ENCODE measurements at regions not wholly inside any gene's neighbourhood (a gene's known extent, or its start where the extent isn't known, plus 50 kb on each side); places are given as distances from the start of the nearest gene placed in this dataset.

DNA sequence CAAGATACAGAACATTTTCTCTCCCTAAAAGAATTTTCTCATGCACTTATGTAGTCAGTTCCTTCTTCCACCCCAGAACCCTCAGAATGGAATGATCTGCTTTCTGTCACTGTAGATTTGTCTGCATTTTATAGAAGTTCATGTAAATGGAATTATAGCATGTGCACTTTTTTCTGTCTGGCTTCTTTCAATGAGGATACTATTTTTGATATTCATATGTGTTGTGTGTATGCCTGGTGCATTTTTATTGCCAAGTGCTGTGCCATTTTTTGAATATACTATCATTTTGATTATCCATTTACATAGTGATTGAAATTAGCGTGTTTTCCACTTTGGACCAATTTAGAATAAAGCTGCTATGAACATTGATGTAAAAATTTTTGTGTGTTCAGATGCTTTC, 156.6 kb upstream of the ALCAM start:
- TF ChIP-seq ZNF8 (CRISPR knock-in tag; IDR thresholded peaks at IDR 0.05) (no peak), BACH2 (CRISPR knock-in tag; IDR thresholded peaks at IDR 0.05; ENCODE audit: borderline replicate concordance) (no peak), ARNTL (CRISPR knock-in tag; IDR thresholded peaks at IDR 0.05; ENCODE audit: borderline replicate concordance, low read depth) (no peak), GLIS3 (CRISPR knock-in tag; IDR thresholded peaks at IDR 0.05) (no peak), ZFP30 (CRISPR knock-in tag; IDR thresholded peaks at IDR 0.05) (no peak), ZC3H10 (CRISPR knock-in tag; IDR thresholded peaks at IDR 0.05) (no peak), ISL1 (CRISPR knock-in tag; IDR thresholded peaks at IDR 0.05) (no peak), ESRRG (CRISPR knock-in tag; IDR thresholded peaks at IDR 0.05) (no peak), ZFP3 (CRISPR knock-in tag; IDR thresholded peaks at IDR 0.05) (no peak), TCF4 (CRISPR knock-in tag; IDR thresholded peaks at IDR 0.05; ENCODE audit: borderline replicate concordance) (no peak), SNAI2 (CRISPR knock-in tag; IDR thresholded peaks at IDR 0.05) (no peak), ZNF70 (CRISPR knock-in tag; IDR thresholded peaks at IDR 0.05) (no peak), RARB (CRISPR knock-in tag; IDR thresholded peaks at IDR 0.05) (no peak), CSDC2 (CRISPR knock-in tag; IDR thresholded peaks at IDR 0.05) (no peak), OSR1 (CRISPR knock-in tag; IDR thresholded peaks at IDR 0.05) (no peak)
- TF ChIP-seq, protein P1, sequence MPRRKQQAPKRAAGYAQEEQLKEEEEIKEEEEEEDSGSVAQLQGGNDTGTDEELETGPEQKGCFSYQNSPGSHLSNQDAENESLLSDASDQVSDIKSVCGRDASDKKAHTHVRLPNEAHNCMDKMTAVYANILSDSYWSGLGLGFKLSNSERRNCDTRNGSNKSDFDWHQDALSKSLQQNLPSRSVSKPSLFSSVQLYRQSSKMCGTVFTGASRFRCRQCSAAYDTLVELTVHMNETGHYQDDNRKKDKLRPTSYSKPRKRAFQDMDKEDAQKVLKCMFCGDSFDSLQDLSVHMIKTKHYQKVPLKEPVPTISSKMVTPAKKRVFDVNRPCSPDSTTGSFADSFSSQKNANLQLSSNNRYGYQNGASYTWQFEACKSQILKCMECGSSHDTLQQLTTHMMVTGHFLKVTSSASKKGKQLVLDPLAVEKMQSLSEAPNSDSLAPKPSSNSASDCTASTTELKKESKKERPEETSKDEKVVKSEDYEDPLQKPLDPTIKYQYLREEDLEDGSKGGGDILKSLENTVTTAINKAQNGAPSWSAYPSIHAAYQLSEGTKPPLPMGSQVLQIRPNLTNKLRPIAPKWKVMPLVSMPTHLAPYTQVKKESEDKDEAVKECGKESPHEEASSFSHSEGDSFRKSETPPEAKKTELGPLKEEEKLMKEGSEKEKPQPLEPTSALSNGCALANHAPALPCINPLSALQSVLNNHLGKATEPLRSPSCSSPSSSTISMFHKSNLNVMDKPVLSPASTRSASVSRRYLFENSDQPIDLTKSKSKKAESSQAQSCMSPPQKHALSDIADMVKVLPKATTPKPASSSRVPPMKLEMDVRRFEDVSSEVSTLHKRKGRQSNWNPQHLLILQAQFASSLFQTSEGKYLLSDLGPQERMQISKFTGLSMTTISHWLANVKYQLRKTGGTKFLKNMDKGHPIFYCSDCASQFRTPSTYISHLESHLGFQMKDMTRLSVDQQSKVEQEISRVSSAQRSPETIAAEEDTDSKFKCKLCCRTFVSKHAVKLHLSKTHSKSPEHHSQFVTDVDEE (CRISPR knock-in tag; IDR thresholded peaks at IDR 0.05) = no peak
- TF ChIP-seq, protein P2, sequence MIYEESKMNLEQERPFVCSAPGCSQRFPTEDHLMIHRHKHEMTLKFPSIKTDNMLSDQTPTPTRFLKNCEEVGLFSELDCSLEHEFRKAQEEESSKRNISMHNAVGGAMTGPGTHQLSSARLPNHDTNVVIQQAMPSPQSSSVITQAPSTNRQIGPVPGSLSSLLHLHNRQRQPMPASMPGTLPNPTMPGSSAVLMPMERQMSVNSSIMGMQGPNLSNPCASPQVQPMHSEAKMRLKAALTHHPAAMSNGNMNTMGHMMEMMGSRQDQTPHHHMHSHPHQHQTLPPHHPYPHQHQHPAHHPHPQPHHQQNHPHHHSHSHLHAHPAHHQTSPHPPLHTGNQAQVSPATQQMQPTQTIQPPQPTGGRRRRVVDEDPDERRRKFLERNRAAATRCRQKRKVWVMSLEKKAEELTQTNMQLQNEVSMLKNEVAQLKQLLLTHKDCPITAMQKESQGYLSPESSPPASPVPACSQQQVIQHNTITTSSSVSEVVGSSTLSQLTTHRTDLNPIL (CRISPR knock-in tag; IDR thresholded peaks at IDR 0.05; ENCODE audit: low read depth) = no peak
- TF ChIP-seq, protein P3, sequence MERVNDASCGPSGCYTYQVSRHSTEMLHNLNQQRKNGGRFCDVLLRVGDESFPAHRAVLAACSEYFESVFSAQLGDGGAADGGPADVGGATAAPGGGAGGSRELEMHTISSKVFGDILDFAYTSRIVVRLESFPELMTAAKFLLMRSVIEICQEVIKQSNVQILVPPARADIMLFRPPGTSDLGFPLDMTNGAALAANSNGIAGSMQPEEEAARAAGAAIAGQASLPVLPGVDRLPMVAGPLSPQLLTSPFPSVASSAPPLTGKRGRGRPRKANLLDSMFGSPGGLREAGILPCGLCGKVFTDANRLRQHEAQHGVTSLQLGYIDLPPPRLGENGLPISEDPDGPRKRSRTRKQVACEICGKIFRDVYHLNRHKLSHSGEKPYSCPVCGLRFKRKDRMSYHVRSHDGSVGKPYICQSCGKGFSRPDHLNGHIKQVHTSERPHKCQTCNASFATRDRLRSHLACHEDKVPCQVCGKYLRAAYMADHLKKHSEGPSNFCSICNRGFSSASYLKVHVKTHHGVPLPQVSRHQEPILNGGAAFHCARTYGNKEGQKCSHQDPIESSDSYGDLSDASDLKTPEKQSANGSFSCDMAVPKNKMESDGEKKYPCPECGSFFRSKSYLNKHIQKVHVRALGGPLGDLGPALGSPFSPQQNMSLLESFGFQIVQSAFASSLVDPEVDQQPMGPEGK (CRISPR knock-in tag; IDR thresholded peaks at IDR 0.05; ENCODE audit: borderline replicate concordance) = no peak
- TF ChIP-seq, protein P4, sequence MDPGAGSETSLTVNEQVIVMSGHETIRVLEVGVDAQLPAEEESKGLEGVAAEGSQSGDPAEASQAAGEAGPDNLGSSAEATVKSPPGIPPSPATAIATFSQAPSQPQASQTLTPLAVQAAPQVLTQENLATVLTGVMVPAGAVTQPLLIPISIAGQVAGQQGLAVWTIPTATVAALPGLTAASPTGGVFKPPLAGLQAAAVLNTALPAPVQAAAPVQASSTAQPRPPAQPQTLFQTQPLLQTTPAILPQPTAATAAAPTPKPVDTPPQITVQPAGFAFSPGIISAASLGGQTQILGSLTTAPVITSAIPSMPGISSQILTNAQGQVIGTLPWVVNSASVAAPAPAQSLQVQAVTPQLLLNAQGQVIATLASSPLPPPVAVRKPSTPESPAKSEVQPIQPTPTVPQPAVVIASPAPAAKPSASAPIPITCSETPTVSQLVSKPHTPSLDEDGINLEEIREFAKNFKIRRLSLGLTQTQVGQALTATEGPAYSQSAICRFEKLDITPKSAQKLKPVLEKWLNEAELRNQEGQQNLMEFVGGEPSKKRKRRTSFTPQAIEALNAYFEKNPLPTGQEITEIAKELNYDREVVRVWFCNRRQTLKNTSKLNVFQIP (CRISPR knock-in tag; IDR thresholded peaks at IDR 0.05; ENCODE audit: borderline replicate concordance, low read depth) = no peak
- TF ChIP-seq, protein P5, sequence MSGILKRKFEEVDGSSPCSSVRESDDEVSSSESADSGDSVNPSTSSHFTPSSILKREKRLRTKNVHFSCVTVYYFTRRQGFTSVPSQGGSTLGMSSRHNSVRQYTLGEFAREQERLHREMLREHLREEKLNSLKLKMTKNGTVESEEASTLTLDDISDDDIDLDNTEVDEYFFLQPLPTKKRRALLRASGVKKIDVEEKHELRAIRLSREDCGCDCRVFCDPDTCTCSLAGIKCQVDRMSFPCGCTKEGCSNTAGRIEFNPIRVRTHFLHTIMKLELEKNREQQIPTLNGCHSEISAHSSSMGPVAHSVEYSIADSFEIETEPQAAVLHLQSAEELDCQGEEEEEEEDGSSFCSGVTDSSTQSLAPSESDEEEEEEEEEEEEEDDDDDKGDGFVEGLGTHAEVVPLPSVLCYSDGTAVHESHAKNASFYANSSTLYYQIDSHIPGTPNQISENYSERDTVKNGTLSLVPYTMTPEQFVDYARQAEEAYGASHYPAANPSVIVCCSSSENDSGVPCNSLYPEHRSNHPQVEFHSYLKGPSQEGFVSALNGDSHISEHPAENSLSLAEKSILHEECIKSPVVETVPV (CRISPR knock-in tag; IDR thresholded peaks at IDR 0.05) = no peak
- no peak for ATAC-seq

DNA sequence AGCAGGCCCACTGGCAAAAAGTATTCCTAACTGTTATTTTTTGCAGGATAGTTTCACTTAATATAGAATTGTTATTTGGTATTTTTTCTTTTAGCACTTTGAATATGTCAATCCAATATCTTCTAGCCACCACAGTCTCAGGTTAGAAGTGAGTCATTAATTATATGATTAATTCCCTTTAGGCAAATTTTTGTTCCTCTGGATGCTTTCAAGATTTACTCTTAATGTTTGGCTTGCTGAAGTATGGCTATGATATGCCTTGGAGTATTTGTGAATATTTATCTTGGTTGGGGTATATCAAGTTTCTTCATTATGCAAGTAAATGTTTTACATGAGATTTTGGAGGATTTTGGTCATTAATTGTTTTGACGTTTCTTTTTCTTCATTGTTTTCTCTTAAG, 152.1 kb upstream of the ALCAM start:
- ATAC-seq = no peak
- TF ChIP-seq, protein P2 (CRISPR knock-in tag; IDR thresholded peaks at IDR 0.05; ENCODE audit: low read depth) = no peak
- TF ChIP-seq, protein P5 (CRISPR knock-in tag; IDR thresholded peaks at IDR 0.05) = no peak
- no peak for TF ChIP-seq ZNF8 (CRISPR knock-in tag; IDR thresholded peaks at IDR 0.05)
- TF ChIP-seq SNAI2 (CRISPR knock-in tag; IDR thresholded peaks at IDR 0.05) = no peak
- no peak for TF ChIP-seq ZFP3 (CRISPR knock-in tag; IDR thresholded peaks at IDR 0.05)
- TF ChIP-seq, protein P3 (CRISPR knock-in tag; IDR thresholded peaks at IDR 0.05; ENCODE audit: borderline replicate concordance) = no peak
- no peak for TF ChIP-seq ZFP30 (CRISPR knock-in tag; IDR thresholded peaks at IDR 0.05)
- TF ChIP-seq RARB (CRISPR knock-in tag; IDR thresholded peaks at IDR 0.05) = no peak
